H9 (cell line): ENCODE measurements at regions not wholly inside any gene's neighbourhood (a gene's known extent, or its start where the extent isn't known, plus 50 kb on each side); places are given as distances from the start of the nearest gene placed in this dataset.

Experiments
- DNase-seq: peaks from one replicate; pipeline ENCODE4 v3.0.0-alpha.2; 2017
- H2AFZ ChIP-seq: one replicate; pipeline ENCODE4 v1.6.1; 2013; ENCODE audit warnings: mild to moderate bottlenecking, low read length, control low read depth, moderate library complexity
- H2AK5ac ChIP-seq: 2 replicates; pipeline ENCODE4 v1.6.1; 2013; ENCODE audit warnings: low read length, control low read depth, mixed read lengths; ENCODE audit not compliant: insufficient read length
- H2BK120ac ChIP-seq: one replicate; pipeline ENCODE4 v1.6.1; 2013; ENCODE audit warnings: low read depth, mild to moderate bottlenecking, low read length, control low read depth, inconsistent platforms; ENCODE audit not compliant: poor library complexity, severe bottlenecking
- H2BK12ac ChIP-seq: 2 replicates; pipeline ENCODE4 v1.6.1; 2013; ENCODE audit warnings: low read length, control low read depth, mixed read lengths, low read depth; ENCODE audit not compliant: insufficient read length
- H2BK15ac ChIP-seq: 2 replicates; pipeline ENCODE4 v1.6.1; 2013; ENCODE audit warnings: low read depth, low read length, control low read depth
- H2BK20ac ChIP-seq: one replicate; pipeline ENCODE4 v1.6.1; 2013; ENCODE audit warnings: low read depth, mild to moderate bottlenecking, low read length, control low read depth, inconsistent platforms; ENCODE audit not compliant: poor library complexity, severe bottlenecking
- H2BK5ac ChIP-seq: 2 replicates; pipeline ENCODE4 v1.6.1; 2013; ENCODE audit warnings: low read length, control low read depth, mixed read lengths; ENCODE audit not compliant: insufficient read length
- H3K14ac ChIP-seq: 2 replicates; pipeline ENCODE4 v1.6.1; 2013; ENCODE audit warnings: low read length, control low read depth; ENCODE audit not compliant: insufficient read depth
- H3K18ac ChIP-seq: 2 replicates; pipeline ENCODE4 v1.6.1; 2013; ENCODE audit warnings: low read depth, mild to moderate bottlenecking, mixed read lengths, low read length, control low read depth; ENCODE audit not compliant: insufficient read length
- H3K23ac ChIP-seq: 2 replicates; pipeline ENCODE4 v1.6.1; 2013; ENCODE audit warnings: low read length, control low read depth, mixed read lengths, low read depth; ENCODE audit not compliant: insufficient read length
- H3K23me2 ChIP-seq: 2 replicates; pipeline ENCODE4 v1.6.1; 2013; ENCODE audit warnings: low read depth, mild to moderate bottlenecking, mixed read lengths, low read length, control low read depth; ENCODE audit not compliant: insufficient read length, poor library complexity, severe bottlenecking
- H3K27ac ChIP-seq: 2 replicates; pipeline ENCODE4 v1.5.1; 2013; ENCODE audit warnings: low read length, control low read depth, mixed read lengths, low read depth; ENCODE audit not compliant: insufficient read length
- H3K27me3 ChIP-seq: 2 replicates; pipeline ENCODE4 v1.6.1; 2013; ENCODE audit warnings: low read length, control low read depth, inconsistent platforms; ENCODE audit not compliant: insufficient read depth
- H3K4ac ChIP-seq: 2 replicates; pipeline ENCODE4 v1.6.1; 2013; ENCODE audit warnings: low read depth, mild to moderate bottlenecking, control low read depth, inconsistent platforms, low read length, moderate library complexity
- H3K4me1 ChIP-seq: 2 replicates; pipeline ENCODE4 v1.6.1; 2013; ENCODE audit warnings: low read length, control low read depth, inconsistent platforms; ENCODE audit not compliant: insufficient read depth
- H3K4me2 ChIP-seq: 2 replicates; pipeline ENCODE4 v1.6.1; 2013; ENCODE audit warnings: low read length, control low read depth, mixed read lengths; ENCODE audit not compliant: insufficient read length, insufficient read depth
- H3K56ac ChIP-seq: 2 replicates; pipeline ENCODE4 v1.6.1; 2013; ENCODE audit warnings: low read depth, mild to moderate bottlenecking, mixed read lengths, low read length, control low read depth; ENCODE audit not compliant: insufficient read length
- H3K79me1 ChIP-seq: 2 replicates; pipeline ENCODE4 v1.6.1; 2013; ENCODE audit warnings: low read depth, mild to moderate bottlenecking, moderate library complexity, low read length, control low read depth, inconsistent platforms; ENCODE audit not compliant: insufficient read depth, poor library complexity, severe bottlenecking
- H3K79me2 ChIP-seq: 2 replicates; pipeline ENCODE4 v1.6.1; 2013; ENCODE audit warnings: low read length, control low read depth, inconsistent platforms; ENCODE audit not compliant: insufficient read depth
- H3K9ac ChIP-seq: 2 replicates; pipeline ENCODE4 v1.6.1; 2013; ENCODE audit warnings: low read length, control low read depth, mixed read lengths; ENCODE audit not compliant: insufficient read length; ENCODE audit errors: extremely low read depth
- H3K9me3 ChIP-seq: one replicate; pipeline ENCODE4 v1.6.1; 2013; ENCODE audit warnings: low read depth, low read length, inconsistent platforms; ENCODE audit not compliant: control insufficient read depth
- H3T11ph ChIP-seq: one replicate; pipeline ENCODE4 v1.6.1; 2013; ENCODE audit warnings: mild to moderate bottlenecking, low read length, control low read depth, inconsistent platforms
- H4K20me1 ChIP-seq: one replicate; pipeline ENCODE4 v1.6.1; 2013; ENCODE audit not compliant: control insufficient read depth, insufficient read length, insufficient read depth
- H4K5ac ChIP-seq: 2 replicates; pipeline ENCODE4 v1.6.1; 2013; ENCODE audit warnings: low read depth, mild to moderate bottlenecking, mixed read lengths, low read length, control low read depth; ENCODE audit not compliant: insufficient read length
- H4K8ac ChIP-seq: replicated peaks from 2 replicates; pipeline ENCODE4 v1.6.1; 2013; ENCODE audit warnings: low read length, control low read depth, mixed read lengths, low read depth; ENCODE audit not compliant: insufficient read length
- H4K91ac ChIP-seq: 2 replicates; pipeline ENCODE4 v1.6.1; 2013; ENCODE audit warnings: low read depth, mild to moderate bottlenecking, moderate library complexity, mixed read lengths, low read length, control low read depth; ENCODE audit not compliant: insufficient read length
- H3K27ac Mint-ChIP-seq, 3 experiments: 2 replicates in 2 of 3; 3 replicates in 1 of 3; pipeline ENCODE4 v1.8.0; 2020 to 2021; ENCODE audit warnings: mixed read lengths in 3 of 3, mild to moderate bottlenecking in 1 of 3, moderate library complexity in 1 of 3
- H3K27me3 Mint-ChIP-seq: 2 replicates; pipeline ENCODE4 v1.8.0; 2021; ENCODE audit warnings: low read depth, mild to moderate bottlenecking, moderate library complexity, mixed read lengths
- H3K36me3 Mint-ChIP-seq, 3 experiments: 2 replicates in 2 of 3; 3 replicates in 1 of 3; pipeline ENCODE4 v1.8.0; 2020 to 2021; ENCODE audit warnings: low read depth in 3 of 3, mixed read lengths in 3 of 3; ENCODE audit not compliant: insufficient read depth in 1 of 3
- H3K4me1 Mint-ChIP-seq, 2 experiments: 2 replicates each; pipeline ENCODE4 v1.8.0; 2020; ENCODE audit warnings: mixed read lengths in 2 of 2
- H3K4me3 Mint-ChIP-seq, 2 experiments: 2 replicates in 1 of 2; 3 replicates in 1 of 2; pipeline ENCODE4 v1.8.0; 2020 to 2021; ENCODE audit warnings: mild to moderate bottlenecking in 2 of 2, mixed read lengths in 2 of 2, moderate library complexity in 1 of 2
- H3K9me3 Mint-ChIP-seq, 2 experiments: 2 replicates in 1 of 2; 3 replicates in 1 of 2; pipeline ENCODE4 v1.8.0; 2020; ENCODE audit warnings: mild to moderate bottlenecking in 2 of 2, mixed read lengths in 2 of 2, moderate library complexity in 1 of 2
- CTCF ChIP-seq: fragments of 200-600 bp; sonication (generic); conservative IDR thresholded peaks from 3 replicates; pipeline ENCODE4 v1.8.0; 2021; ENCODE audit warnings: antibody characterized with exemption, mild to moderate bottlenecking
- WGBS: extraction: QIAGEN DNeasy Blood & Tissue Kit; methylation state at CpG from one replicate; pipeline ENCODE4 v1.1.7; 2013; ENCODE audit warnings: missing lambda C conversion rate, low lambda C conversion rate, mixed read lengths; ENCODE audit not compliant: insufficient read length; ENCODE audit errors: extremely low coverage; 5-methylcytosine and 5-hydroxymethylcytosine counted together

GRCh38 chr12:110971936-110972335, 51.6 kb upstream of the MYL2 start:
- H3K23me2 ChIP-seq = no peaks in the 10 kb centered on the region
- H2AK5ac ChIP-seq = no peak overlapping the region
- no peak overlapping the region for H4K5ac ChIP-seq
- H3K23ac ChIP-seq = no peak overlapping the region
- H2BK15ac ChIP-seq = no peak overlapping the region
- DNase-seq = peak; percentile 8
- H3K27me3 ChIP-seq = no peaks in the 10 kb centered on the region
- no peak for TF ChIP-seq CTCF
- H3K4ac ChIP-seq = no peak overlapping the region
- H3K79me2 ChIP-seq = no peaks in the 10 kb centered on the region
- no peak overlapping the region for H4K91ac ChIP-seq
- no peaks in the 10 kb centered on the region for H3K9me3 ChIP-seq
- H2AFZ ChIP-seq = no peak overlapping the region
- H4K8ac ChIP-seq = no peak overlapping the region
- no peak overlapping the region for H3K56ac ChIP-seq
- Mint-ChIP-seq H3K36me3 (0 out of 7 replicates have a peak, but pooled peaks cover 0 to 1% (median 0%) of the 10 kb centered on the region in 3 experiments), H3K27me3 (peaks cover 18% of the 10 kb centered on the region), H3K4me3 (no peak overlapping the region), H3K4me1 (no peaks in the 10 kb centered on the region), H3K27ac (peak overlapping the region in 1 of 3 experiments; percentile 1; a peak in 2 of 7 replicates), H3K9me3 (peaks cover 0 to 2% of the 10 kb centered on the region in 2 experiments; a peak in 3 of 5 replicates)
- no peak overlapping the region for H3T11ph ChIP-seq
- H3K4me2 ChIP-seq = no peak overlapping the region
- no peaks in the 10 kb centered on the region for H3K79me1 ChIP-seq
- H3K14ac ChIP-seq = no peak overlapping the region
- H2BK120ac ChIP-seq = no peak overlapping the region
- no peaks in the 10 kb centered on the region for H3K4me1 ChIP-seq
- no peak overlapping the region for H2BK20ac ChIP-seq
- H3K9ac ChIP-seq = no peak overlapping the region
- H3K27ac ChIP-seq = no peak overlapping the region
- no peak overlapping the region for H2BK5ac ChIP-seq
- no CpG with 5 or more reads among the region's 12 CpGs for WGBS
- H2BK12ac ChIP-seq = no peak overlapping the region
- H3K18ac ChIP-seq = no peak overlapping the region
- H4K20me1 ChIP-seq = no peaks in the 10 kb centered on the region
